ENCODE measurements at regions not wholly inside any gene's neighbourhood (a gene's known extent, or its start where the extent isn't known, plus 50 kb on each side); places are given as distances from the start of the nearest gene placed in this dataset.
"Not testable (repeated sequence)": the region's sequence is repeated elsewhere in the genome, so short reads cannot be mapped to it uniquely, and the experiment has no call there.

- not testable (repeated sequence) for DNase-seq
Measured at GRCh38 chr13:111593490-111593889, 273.0 kb downstream of the TEX29 start.

DNA sequence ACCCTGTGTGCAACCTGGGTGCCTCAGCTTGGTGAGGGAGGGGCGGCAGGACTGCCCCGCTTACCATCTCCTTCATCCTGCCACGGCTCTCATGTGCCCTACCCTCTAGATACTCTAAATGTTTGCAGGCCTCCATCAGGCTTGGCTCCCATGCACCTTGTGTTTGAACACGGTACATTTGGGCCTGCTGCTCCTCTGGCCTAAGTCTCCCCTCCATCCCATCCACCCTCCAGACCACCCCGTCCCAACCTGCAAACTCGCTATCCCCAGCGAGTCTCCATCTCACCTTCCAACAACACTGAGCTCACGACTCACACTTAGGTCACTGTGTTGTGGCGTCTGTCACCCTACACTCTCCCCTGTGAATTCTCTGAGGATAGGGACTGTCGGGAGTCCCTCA is 274.2 kb downstream of the TEX29 start:
- no peak for DNase-seq

DNA sequence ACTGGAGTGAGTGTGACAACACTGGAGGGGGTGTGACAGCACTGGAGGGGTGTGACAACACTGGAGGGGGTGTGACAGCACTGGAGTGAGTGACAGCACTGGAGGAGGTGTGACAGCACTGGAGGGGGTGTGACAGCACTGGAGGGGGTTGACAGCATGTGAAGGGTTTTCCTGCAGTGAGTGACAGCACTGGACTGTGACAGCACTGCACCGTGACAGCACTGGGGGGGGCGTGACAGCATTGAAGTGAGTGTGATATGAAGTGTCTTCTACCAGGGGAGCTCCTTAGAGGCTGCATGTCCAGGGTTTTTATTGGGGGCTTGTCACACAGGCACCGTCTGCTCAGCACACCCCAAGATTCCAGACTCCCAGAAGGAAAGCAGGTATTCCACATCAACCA is 274.8 kb downstream of the TEX29 start:
- no peak for DNase-seq

GRCh38 chr13:111595791-111596190 is 275.3 kb downstream of the TEX29 start:
- no peak for DNase-seq

DNA sequence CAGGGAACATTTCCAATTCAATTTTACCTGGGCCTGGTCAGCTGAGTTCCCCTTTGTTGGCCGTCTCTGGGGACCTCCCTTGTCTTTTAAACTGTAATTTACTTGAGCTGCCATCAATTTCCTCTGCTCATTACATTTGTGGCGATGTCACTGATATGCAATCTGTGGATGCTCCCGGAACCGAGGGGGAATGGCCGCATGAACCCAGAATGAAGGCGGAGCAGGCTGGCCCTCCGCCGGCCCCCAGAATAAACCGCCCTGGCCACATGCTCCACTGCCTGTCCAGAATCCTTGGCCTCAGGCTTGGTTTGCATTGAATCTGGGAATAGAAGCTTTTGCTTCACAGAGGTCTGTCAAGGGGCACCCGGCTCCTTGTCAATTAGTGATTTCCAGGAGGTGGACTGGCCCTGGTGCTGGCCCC is 276.8 kb downstream of the TEX29 start:
- DNase-seq: no peak

DNA sequence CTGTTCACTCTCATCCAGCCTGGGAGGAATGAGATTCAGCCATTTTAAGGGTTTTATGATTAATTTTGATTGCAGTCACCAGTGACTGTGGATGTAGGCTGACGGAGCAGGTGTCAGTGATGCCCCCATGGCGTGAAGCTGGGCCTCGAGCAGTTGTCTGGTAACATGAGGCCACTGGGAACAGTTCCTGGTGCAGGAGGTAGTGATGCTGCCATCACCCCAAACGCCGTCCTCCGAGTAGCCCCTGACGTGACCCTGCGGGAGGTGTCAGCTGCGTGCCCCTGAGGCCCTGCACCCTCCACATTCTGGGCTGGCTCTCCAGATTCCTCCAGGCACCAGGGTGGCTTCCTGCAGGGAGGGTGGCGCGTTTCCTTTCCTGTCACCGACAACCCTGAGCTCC is 277.2 kb downstream of the TEX29 start:
- no peak for DNase-seq

DNA sequence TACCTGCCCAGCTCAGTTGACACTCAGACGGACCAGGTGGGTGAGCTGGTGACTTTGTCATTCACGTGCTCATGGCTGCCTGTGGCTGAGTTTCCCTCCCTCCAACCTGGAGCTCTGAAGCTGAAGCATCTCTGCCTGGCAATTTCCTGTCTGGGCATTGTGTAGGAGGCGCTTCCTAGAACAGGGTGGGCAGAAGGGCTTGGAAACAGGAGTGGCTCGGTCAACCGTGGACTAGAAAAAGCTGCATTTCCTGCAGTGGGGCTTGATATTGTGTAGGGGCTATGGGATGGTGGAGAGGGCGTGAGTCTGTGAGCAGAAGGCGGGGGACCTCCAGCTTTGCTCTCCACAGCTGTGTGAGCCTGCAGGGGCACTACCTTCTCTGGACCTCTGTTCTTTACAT is 278.3 kb downstream of the TEX29 start:
- DNase-seq: no peak

- DNase-seq: no peak
Measured at GRCh38 chr13:111599791-111600190, 279.3 kb downstream of the TEX29 start.

GRCh38 chr13:111602874-111603273 is 282.4 kb downstream of the TEX29 start:
- DNase-seq: no peak

- DNase-seq: no peak
Measured at GRCh38 chr13:111604097-111604496, 283.7 kb downstream of the TEX29 start.

GRCh38 chr13:111608556-111608955 is 288.1 kb downstream of the TEX29 start:
- DNase-seq: no peak

GRCh38 chr13:111609631-111610030 is 289.2 kb downstream of the TEX29 start:
- no peak for DNase-seq

- DNase-seq: no peak
Measured at GRCh38 chr13:111610081-111610480, 289.6 kb downstream of the TEX29 start.

- no peak for DNase-seq
Measured at GRCh38 chr13:111610879-111611278, 290.4 kb downstream of the TEX29 start.

DNA sequence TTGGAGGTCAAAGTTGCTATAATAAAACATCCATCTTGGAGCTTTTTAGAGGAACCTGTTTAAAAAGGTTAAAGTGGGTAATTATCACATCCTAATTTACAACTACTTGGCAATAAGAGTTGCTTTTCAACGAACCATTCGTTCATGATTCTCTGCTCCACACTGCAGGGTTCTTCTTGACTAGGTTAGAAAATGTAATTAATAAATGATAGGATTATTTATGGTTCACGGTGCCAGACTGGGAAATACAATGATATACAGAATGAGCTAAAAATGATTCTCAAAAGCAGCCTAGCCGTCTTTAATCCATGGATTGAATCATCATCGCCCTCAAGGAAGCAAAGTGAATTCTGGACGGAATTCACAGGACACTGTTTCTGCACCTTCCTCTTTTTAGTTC is 291.2 kb downstream of the TEX29 start:
- DNase-seq: no peak

- no peak for DNase-seq
Measured at GRCh38 chr13:111612886-111613285, 292.4 kb downstream of the TEX29 start.

GRCh38 chr13:111614009-111614408 is 293.6 kb downstream of the TEX29 start:
- no peak for DNase-seq

- DNase-seq: no peak
Measured at GRCh38 chr13:111614613-111615012, 294.2 kb downstream of the TEX29 start.

GRCh38 chr13:111616203-111616602 is 295.8 kb downstream of the TEX29 start:
- no peak for DNase-seq

GRCh38 chr13:111620166-111620565 is 299.7 kb downstream of the TEX29 start:
- no peak for DNase-seq

- DNase-seq: no peak
Measured at GRCh38 chr13:111620586-111620985, 300.1 kb downstream of the TEX29 start.

- no peak for DNase-seq
Measured at GRCh38 chr13:111621164-111621563, 300.7 kb downstream of the TEX29 start.

GRCh38 chr13:111622051-111622531 is 301.6 kb downstream of the TEX29 start:
- DNase-seq: no peak

- no peak for DNase-seq
Measured at GRCh38 chr13:111623208-111623607, 302.8 kb downstream of the TEX29 start.

DNA sequence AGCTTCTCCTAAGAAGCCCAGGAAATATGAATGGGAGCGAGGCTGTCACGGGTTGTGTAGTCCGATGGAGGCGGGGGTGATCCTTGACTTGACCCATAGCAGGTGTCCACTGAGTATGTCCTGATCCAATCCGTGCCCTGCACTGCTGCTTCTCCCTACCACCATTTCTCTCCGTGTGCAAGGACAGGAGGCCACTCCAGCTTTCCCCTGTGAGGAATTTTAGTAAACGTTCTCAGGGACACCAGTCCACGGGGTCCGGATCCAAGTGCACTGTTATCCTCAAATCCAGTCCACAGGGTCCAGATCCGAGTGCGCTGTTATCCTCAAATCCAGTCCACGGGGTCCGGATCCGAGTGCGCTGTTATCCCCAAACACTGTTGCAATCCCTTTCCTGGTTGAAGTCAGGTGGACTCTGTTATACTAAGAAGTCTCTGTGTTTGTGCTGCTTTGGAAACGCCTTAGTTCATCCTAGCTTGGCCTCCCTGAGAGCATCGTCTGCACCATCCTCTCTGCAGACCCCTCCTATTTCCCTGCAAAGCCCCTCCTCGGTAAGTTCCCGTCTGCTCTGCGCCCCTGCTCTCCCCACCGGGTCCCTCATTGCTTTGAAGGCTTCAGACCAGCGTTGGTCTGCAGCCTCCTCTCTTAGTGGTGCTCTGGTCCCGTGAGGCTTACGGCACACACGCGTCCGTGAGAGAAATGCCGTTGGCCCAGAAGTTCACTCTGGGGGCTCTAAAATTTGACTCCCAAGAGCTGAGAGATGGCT is 303.5 kb downstream of the TEX29 start:
- DNase-seq: no peak
